ENCODE measurements at regions not wholly inside any gene's neighbourhood (a gene's known extent, or its start where the extent isn't known, plus 50 kb on each side); places are given as distances from the start of the nearest gene placed in this dataset.

DNA sequence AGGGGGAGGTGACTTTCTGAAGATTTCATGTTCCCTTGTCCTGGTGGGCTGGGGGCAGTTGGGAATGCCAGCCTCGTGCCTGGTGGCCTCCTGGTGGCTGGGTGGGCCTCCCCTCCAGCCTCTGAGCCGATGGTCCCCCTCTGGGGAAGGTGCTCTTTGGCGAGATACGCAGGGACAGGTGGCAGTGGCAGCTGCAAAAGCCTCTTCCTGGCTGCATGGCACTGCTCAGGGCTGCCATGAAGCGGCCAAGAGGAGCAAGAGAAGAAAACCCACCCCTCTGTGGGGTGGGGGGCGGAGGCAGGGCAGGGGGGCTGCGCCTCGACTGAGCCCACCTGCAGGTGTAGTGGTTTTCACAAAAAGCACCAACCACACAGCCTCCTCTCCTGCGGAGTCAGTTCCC, 61.8 kb upstream of the PHF21B start:
- Histone ChIP-seq H3K4me1 (no peaks in the 10 kb centered on the region), H3K36me3 (no peaks in the 10 kb centered on the region), H3K9me3 (no peaks in the 10 kb centered on the region), H3K27me3 (no peaks in the 10 kb centered on the region), H3K4me3 (no peak overlapping the region), H3K27ac (no peak overlapping the region)
- intact Hi-C loops (cut with DNase I) = no loop called here
- DNase-seq (ENCODE audit: low spot score in 2 of 2) = no peak
- TF ChIP-seq, protein P1, sequence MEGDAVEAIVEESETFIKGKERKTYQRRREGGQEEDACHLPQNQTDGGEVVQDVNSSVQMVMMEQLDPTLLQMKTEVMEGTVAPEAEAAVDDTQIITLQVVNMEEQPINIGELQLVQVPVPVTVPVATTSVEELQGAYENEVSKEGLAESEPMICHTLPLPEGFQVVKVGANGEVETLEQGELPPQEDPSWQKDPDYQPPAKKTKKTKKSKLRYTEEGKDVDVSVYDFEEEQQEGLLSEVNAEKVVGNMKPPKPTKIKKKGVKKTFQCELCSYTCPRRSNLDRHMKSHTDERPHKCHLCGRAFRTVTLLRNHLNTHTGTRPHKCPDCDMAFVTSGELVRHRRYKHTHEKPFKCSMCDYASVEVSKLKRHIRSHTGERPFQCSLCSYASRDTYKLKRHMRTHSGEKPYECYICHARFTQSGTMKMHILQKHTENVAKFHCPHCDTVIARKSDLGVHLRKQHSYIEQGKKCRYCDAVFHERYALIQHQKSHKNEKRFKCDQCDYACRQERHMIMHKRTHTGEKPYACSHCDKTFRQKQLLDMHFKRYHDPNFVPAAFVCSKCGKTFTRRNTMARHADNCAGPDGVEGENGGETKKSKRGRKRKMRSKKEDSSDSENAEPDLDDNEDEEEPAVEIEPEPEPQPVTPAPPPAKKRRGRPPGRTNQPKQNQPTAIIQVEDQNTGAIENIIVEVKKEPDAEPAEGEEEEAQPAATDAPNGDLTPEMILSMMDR (IDR thresholded peaks at IDR 0.05) = no peak

DNA sequence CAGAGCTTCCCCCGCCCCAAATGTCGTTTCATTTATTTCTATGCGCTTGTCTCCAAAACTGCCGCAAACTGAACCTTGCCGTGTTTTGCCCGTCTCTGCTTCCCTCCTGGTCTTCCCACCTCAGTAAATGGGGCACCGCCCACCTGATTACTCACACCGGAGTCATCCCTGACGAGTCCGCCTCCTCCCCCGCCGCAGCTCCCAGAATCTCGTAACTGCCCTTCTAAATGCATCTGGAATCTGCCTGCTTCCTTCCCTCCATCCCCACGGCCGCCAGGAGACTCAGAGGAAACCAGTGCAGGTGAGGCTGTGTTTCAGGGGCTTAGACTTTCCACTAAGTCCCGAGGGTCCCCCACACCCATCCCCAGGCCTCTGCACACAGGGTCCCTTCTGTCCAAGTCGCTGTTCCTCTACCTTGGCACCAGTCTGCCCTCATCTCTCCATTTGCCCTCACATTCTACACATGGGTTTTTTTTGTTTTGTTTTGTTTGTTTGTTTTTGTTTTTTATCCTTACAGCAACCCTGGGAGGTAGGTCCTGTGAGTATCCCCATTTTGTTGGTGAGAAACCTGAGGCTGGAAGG, 62.6 kb upstream of the PHF21B start:
- DNase-seq (ENCODE audit: low spot score in 2 of 2) = no peak
- intact Hi-C loops (cut with DNase I) = no loop called here
- TF ChIP-seq, protein P1 (IDR thresholded peaks at IDR 0.05) = no peak
- no peaks in the 10 kb centered on the region for H3K9me3 ChIP-seq
- H3K4me3 ChIP-seq = no peak overlapping the region
- no peaks in the 10 kb centered on the region for H3K4me1 ChIP-seq
- H3K27me3 ChIP-seq = no peaks in the 10 kb centered on the region
- H3K36me3 ChIP-seq = no peaks in the 10 kb centered on the region
- no peak overlapping the region for H3K27ac ChIP-seq

DNA sequence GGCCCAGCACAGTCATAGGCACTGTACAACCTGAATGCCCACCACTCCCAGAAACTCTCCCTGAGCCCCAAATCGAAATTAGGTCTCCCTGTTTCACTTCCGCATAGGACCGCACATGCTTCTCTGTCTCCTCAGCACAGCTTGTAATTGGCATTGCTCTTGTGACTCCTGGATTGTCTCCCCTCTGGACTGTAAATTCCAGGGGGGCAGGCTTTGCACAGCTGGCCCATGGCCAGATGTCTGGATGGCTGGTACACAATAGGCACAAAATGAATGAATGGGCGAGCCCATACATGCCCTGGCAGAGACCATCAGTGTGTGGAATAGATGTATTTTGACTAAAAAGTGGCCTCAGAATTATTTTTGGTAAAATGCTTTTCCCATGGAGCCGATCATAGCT, 63.3 kb upstream of the PHF21B start:
- intact Hi-C loops (cut with DNase I) = no loop called here
- Histone ChIP-seq H3K27ac (no peak overlapping the region), H3K27me3 (no peaks in the 10 kb centered on the region), H3K9me3 (no peaks in the 10 kb centered on the region), H3K36me3 (no peaks in the 10 kb centered on the region), H3K4me1 (no peaks in the 10 kb centered on the region), H3K4me3 (no peak overlapping the region)
- DNase-seq (ENCODE audit: low spot score in 2 of 2) = no peak
- TF ChIP-seq, protein P1 (IDR thresholded peaks at IDR 0.05) = no peak

DNA sequence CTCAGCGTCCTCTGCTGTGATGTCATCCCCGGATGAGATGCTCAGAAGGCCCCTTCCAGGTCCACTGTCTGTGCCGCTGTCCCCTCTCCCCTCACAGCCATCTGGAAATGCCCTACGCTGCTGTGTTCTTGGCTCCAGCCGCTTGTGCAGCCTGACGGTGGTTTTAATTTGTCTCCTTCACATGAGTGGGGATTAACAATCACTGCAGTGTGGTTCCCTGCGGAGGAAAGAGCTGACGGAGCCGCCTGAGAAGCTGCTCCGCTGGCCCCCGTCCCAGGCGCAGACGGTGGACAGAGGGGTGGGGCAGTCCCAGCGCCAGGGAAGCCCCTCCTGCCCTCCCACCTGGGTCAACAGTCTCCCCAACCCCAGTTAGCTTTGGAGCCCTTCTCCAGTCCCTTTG, 67.5 kb upstream of the PHF21B start:
- Histone ChIP-seq H3K27me3 (no peaks in the 10 kb centered on the region), H3K4me3 (no peak overlapping the region), H3K27ac (no peak overlapping the region), H3K9me3 (no peaks in the 10 kb centered on the region), H3K36me3 (no peaks in the 10 kb centered on the region), H3K4me1 (no peaks in the 10 kb centered on the region)
- TF ChIP-seq, protein P1 (IDR thresholded peaks at IDR 0.05) = no peak
- intact Hi-C loops (cut with DNase I) = no loop called here
- DNase-seq (ENCODE audit: low spot score in 2 of 2) = no peak

DNA sequence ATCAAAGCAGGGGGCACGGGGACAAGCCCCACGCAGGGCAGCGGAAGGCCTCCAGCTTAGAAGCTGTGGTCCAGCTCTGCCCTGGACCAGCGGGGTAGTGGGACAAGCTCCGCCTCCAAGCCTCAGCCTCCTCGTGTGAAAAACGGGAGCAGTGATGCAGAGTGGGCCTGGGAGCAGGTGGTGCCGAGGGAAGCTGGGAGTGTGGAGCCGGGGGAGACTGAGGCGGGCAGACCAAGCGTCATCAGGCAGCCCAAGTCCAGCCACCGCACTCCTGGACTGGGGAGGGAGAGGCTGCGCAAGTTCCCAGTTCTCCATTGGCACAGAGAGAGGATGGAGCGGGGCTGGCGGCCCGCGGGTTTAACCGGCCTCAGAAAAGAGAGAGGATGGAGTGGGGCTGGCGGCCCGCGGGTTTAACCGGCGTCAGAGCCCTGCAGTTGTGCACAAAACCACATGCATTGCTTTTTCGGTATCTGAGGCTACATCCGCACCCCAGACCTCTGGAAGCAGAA, 68.1 kb upstream of the PHF21B start:
- Histone ChIP-seq H3K36me3 (no peaks in the 10 kb centered on the region), H3K9me3 (no peaks in the 10 kb centered on the region), H3K4me1 (no peaks in the 10 kb centered on the region), H3K27ac (no peak overlapping the region), H3K27me3 (no peaks in the 10 kb centered on the region), H3K4me3 (no peak overlapping the region)
- no peak for DNase-seq (ENCODE audit: low spot score in 2 of 2)
- TF ChIP-seq, protein P1 (IDR thresholded peaks at IDR 0.05) = no peak
- intact Hi-C loops (cut with DNase I) = no loop called here

DNA sequence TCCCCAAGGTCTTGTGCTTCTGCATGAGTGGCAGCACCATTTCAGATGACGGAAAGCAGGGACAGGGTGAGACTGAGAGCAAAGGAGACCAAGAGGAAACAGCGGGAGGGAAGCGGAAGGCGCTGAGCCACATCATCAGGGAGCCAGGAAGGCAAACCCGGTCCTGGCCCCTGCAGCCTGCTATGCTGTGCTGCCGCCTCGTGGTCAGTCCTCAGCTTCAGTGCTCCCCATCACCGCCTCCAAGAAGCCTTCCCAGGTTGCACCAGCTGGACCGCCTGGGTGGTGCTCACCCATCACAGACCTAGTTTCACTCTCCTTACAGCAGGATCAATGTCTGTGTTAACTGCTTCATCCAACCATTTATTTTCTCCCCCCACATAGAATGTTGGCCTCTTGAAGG, 73.0 kb upstream of the PHF21B start:
- intact Hi-C loops (cut with DNase I) = no loop called here
- no peaks in the 10 kb centered on the region for H3K36me3 ChIP-seq
- no peak overlapping the region for H3K4me3 ChIP-seq
- H3K4me1 ChIP-seq = no peaks in the 10 kb centered on the region
- no peaks in the 10 kb centered on the region for H3K9me3 ChIP-seq
- H3K27me3 ChIP-seq = no peaks in the 10 kb centered on the region
- no peak for DNase-seq (ENCODE audit: low spot score in 2 of 2)
- TF ChIP-seq, protein P1 (IDR thresholded peaks at IDR 0.05) = no peak
- no peak overlapping the region for H3K27ac ChIP-seq
